OCI-LY7 (cell line): ENCODE measurements at regions not wholly inside any gene's neighbourhood (a gene's known extent, or its start where the extent isn't known, plus 50 kb on each side); places are given as distances from the start of the nearest gene placed in this dataset.
A peak's percentile ranks its signal among the peaks of the same experiment; 100 is the strongest.
"Not testable (repeated sequence)": the region's sequence is repeated elsewhere in the genome, so short reads cannot be mapped to it uniquely, and the experiment has no call there.

Source experiments
- BruUV-seq: library from RNA; stranded (reverse); fragments of 400-500 nt; replicated peaks from 2 replicates; lab custom pipeline; 2021; lab: Mats Ljungman, UMichigan
- CTCF ChIA-PET: fragments of 300-600 bp; sonication (Branson Sonifier 250); formaldehyde crosslinking; loops from one replicate; lab custom pipeline; 2022; ENCODE audit warnings: antibody characterized with exemption; ENCODE audit not compliant: unreplicated experiment; lab: Charles Lee
- POLR2A ChIA-PET: fragments of 300-600 bp; sonication (Branson Sonifier 250); formaldehyde crosslinking; loops from one replicate; lab custom pipeline; 2022; ENCODE audit warnings: antibody characterized with exemption; lab: Charles Lee
- DNase-seq: peaks from one replicate; pipeline ENCODE4 v3.0.0-alpha.2; 2015; ENCODE audit warnings: low spot score
- H2AFZ ChIP-seq: fragments of 200-600 bp; sonication (generic), shearing (Covaris generic); 2 replicates; pipeline ENCODE4 v1.6.1; 2014; ENCODE audit warnings: mild to moderate bottlenecking, antibody characterized with exemption, low read length, moderate library complexity
- H3K27ac ChIP-seq: fragments of 200-600 bp; sonication (generic); 2 replicates; pipeline ENCODE4 v1.5.1; 2014; ENCODE audit warnings: mixed run types, low read depth, mild to moderate bottlenecking, moderate library complexity, low read length, inconsistent platforms; ENCODE audit not compliant: poor library complexity, severe bottlenecking
- H3K36me3 ChIP-seq: fragments of 200-600 bp; sonication (generic); 2 replicates; pipeline ENCODE4 v1.6.1; 2014; ENCODE audit warnings: mild to moderate bottlenecking, antibody characterized with exemption, low read length, moderate library complexity, mixed read lengths; ENCODE audit not compliant: insufficient read depth
- H3K4me1 ChIP-seq: fragments of 200-600 bp; sonication (generic); 2 replicates; pipeline ENCODE4 v1.5.1; 2014; ENCODE audit warnings: mild to moderate bottlenecking, low read length; ENCODE audit not compliant: insufficient read depth, poor library complexity, severe bottlenecking
- H3K4me2 ChIP-seq: fragments of 200-600 bp; sonication (generic); 2 replicates; pipeline ENCODE4 v1.6.1; 2014; ENCODE audit warnings: mild to moderate bottlenecking, low read length
- H3K4me3 ChIP-seq: fragments of 200-600 bp; sonication (generic); 2 replicates; pipeline ENCODE4 v1.5.1; 2014; ENCODE audit warnings: mild to moderate bottlenecking, low read depth, low read length; ENCODE audit not compliant: poor library complexity, severe bottlenecking
- H3K79me2 ChIP-seq: fragments of 200-600 bp; sonication (generic); 2 replicates; pipeline ENCODE4 v1.6.1; 2016; ENCODE audit warnings: low read depth, mild to moderate bottlenecking, low read length, moderate library complexity, mixed read lengths; ENCODE audit not compliant: insufficient read depth
- H3K9me2 ChIP-seq: fragments of 200-600 bp; sonication (generic); 2 replicates; pipeline ENCODE4 v1.6.1; 2016; ENCODE audit warnings: mild to moderate bottlenecking, low read length, mixed read lengths; ENCODE audit not compliant: insufficient read depth
- H3K9me3 ChIP-seq: fragments of 200-600 bp; sonication (generic); 2 replicates; pipeline ENCODE4 v1.6.1; 2014; ENCODE audit warnings: mild to moderate bottlenecking, mixed run types, low read length, mixed read lengths
- H4K20me1 ChIP-seq: fragments of 200-600 bp; sonication (generic); 2 replicates; pipeline ENCODE4 v1.6.1; 2014; ENCODE audit warnings: mild to moderate bottlenecking, antibody characterized with exemption, low read length, moderate library complexity, mixed read lengths; ENCODE audit not compliant: insufficient read depth
- EZH2phosphoT487 ChIP-seq: fragments of 200-600 bp; sonication (generic); IDR thresholded peaks from 2 replicates; pipeline ENCODE4 v1.6.1; 2018; ENCODE audit warnings: low read depth, borderline replicate concordance, mild to moderate bottlenecking, mixed run types, antibody characterized with exemption, low read length, moderate library complexity, mixed read lengths
- intact Hi-C: fragments of 100-400 bp; cut with micrococcal nuclease; formaldehyde crosslinking; loops from one replicate; pipeline ENCODE4 v1.10.0; 2022; ENCODE audit not compliant: unreplicated experiment
- TF ChIP-seq, protein P1 (sequence below): fragments of 200-600 bp; sonication (generic); conservative IDR thresholded peaks from 2 replicates; pipeline ENCODE4 v1.5.1; 2014; ENCODE audit warnings: mild to moderate bottlenecking, antibody characterized with exemption, low read length, moderate library complexity, mixed read lengths

- no peaks in the 10 kb centered on the region for H3K79me2 ChIP-seq
- H3K4me3 ChIP-seq = peak overlapping the region; percentile 33
- peak overlapping the region; percentile 49 for H3K4me2 ChIP-seq
- intact Hi-C loops = loop anchor here (1.0 to 5.0 kb wide), 5 partner anchors 24 to 619 kb away; no protein-coding TSS in a partner anchor
- DNase-seq = peak; percentile 88
- CTCF ChIA-PET = interaction anchor here (0.9 to 2.3 kb wide), 4 partner anchors 12 to 44 kb away, joined by 3 to 17 read pairs (median 5); a partner anchor contains a TSS
- peak overlapping the region; percentile 61; the same call in 1 of the 2 replicates for H2AFZ ChIP-seq
- H3K9me2 ChIP-seq = no peaks in the 10 kb centered on the region
- H3K9me3 ChIP-seq = no peaks in the 10 kb centered on the region
- peaks cover 33% of the 10 kb centered on the region for H3K4me1 ChIP-seq
- POLR2A ChIA-PET = interaction anchor here (0.6 to 4.1 kb wide), 14 partner anchors 12 to 669 kb away, joined by 3 to 45 read pairs (median 4); a partner anchor contains a TSS
- H4K20me1 ChIP-seq = no peaks in the 10 kb centered on the region
- no TSS peak for BruUV-seq
- peak overlapping the region; percentile 32 for H3K27ac ChIP-seq
- no peaks in the 10 kb centered on the region for H3K36me3 ChIP-seq
- TF ChIP-seq, protein P1, sequence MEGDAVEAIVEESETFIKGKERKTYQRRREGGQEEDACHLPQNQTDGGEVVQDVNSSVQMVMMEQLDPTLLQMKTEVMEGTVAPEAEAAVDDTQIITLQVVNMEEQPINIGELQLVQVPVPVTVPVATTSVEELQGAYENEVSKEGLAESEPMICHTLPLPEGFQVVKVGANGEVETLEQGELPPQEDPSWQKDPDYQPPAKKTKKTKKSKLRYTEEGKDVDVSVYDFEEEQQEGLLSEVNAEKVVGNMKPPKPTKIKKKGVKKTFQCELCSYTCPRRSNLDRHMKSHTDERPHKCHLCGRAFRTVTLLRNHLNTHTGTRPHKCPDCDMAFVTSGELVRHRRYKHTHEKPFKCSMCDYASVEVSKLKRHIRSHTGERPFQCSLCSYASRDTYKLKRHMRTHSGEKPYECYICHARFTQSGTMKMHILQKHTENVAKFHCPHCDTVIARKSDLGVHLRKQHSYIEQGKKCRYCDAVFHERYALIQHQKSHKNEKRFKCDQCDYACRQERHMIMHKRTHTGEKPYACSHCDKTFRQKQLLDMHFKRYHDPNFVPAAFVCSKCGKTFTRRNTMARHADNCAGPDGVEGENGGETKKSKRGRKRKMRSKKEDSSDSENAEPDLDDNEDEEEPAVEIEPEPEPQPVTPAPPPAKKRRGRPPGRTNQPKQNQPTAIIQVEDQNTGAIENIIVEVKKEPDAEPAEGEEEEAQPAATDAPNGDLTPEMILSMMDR = peak; percentile 88
- no peak for TF ChIP-seq EZH2phosphoT487
Measured at GRCh38 chr6:27795697-27796494, 116.3 kb downstream of the OR2B2 start.

DNA sequence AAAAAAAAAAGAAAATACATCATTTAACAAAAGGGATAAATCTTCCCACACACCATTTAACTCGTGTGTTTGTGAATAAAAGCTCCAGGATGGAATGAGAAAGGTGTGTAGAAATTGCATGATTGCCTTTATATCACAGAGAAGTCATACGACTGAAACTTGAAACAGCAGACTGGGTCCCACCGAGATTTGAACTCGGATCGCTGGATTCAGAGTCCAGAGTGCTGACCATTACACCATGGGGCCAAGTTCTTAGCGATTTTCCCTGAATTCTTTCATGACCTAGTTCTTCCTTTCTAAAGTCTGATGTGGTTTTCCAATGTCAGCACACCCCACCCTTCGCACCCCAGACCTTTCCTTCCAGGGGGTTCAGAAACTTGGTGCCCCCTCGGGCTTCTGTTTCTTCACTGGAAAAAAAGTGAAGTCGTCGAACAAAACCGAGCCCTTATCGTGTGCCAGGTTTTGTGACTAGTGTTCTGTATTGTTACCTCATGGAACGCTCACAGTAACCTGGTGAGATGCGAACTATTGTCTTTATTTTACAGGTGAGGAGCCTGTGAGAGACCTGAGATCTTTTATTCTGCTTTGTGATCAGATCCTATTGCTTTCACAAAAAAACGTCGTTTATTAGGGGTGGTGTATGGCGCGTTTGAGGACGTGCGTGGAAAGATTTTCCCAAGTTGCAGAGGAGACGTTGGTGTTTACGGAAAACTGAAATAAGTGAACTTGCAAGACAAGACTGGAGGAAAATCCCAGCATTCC is 120.8 kb downstream of the OR2B2 start:
- Histone ChIP-seq H3K4me3 (peak overlapping the region; percentile 72), H3K4me2 (peak overlapping the region; percentile 93), H3K27ac (no peak overlapping the region), H2AFZ (peak overlapping the region; percentile 76), H3K79me2 (no peaks in the 10 kb centered on the region), H3K9me2 (no peaks in the 10 kb centered on the region), H4K20me1 (no peaks in the 10 kb centered on the region), H3K36me3 (no peaks in the 10 kb centered on the region), H3K9me3 (no peaks in the 10 kb centered on the region), H3K4me1 (peaks cover 30% of the 10 kb centered on the region)
- TF ChIP-seq EZH2phosphoT487 = no peak
- TF ChIP-seq, protein P1 = no peak
- POLR2A ChIA-PET = interaction anchor here (0.7 kb wide), 2 partner anchors 1073 to 1184 kb away, joined by 3 read pairs; no protein-coding TSS in a partner anchor
- BruUV-seq = no TSS peak
- DNase-seq = peak; percentile 47
- CTCF ChIA-PET = no interaction called here
- intact Hi-C loops = no loop called here

DNA sequence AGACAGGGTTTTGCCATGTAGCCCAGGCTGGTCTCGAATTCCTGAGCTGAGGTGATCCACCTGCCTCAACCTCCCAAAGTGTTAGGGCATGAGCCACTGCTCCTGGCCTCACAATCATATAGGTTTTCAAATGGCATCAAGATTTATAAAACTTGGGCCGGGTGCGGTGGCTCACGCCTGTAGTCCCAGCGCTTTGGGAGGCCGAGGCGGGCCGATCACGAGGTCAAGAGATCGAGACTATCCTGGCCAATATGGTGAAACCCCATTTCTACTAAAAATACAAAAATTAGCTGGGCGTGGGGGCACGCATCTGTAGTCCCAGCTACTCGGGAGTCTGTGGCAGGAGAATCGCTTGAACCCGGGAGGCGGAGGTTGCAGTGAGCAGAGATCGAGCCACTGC is 123.8 kb downstream of the OR2B2 start:
- H3K27ac ChIP-seq, H2AFZ ChIP-seq, H3K9me2 ChIP-seq, H4K20me1 ChIP-seq, CTCF ChIA-PET, BruUV-seq, H3K4me3 ChIP-seq, H3K4me2 ChIP-seq, H3K79me2 ChIP-seq, H3K9me3 ChIP-seq, intact Hi-C loops, H3K36me3 ChIP-seq, DNase-seq: not testable (repeated sequence)
- H3K4me1 ChIP-seq = peaks cover 16% of the 10 kb centered on the region
- POLR2A ChIA-PET = interaction anchor here (1.1 to 1.6 kb wide), 4 partner anchors 13 to 611 kb away, joined by 3 to 6 read pairs (median 4); no protein-coding TSS in a partner anchor
